CD14-positive monocyte (primary cell): ENCODE measurements at regions not wholly inside any gene's neighbourhood (a gene's known extent, or its start where the extent isn't known, plus 50 kb on each side); places are given as distances from the start of the nearest gene placed in this dataset.

Experiments
- DNase-seq, 3 donors: peaks; one replicate each; pipeline ENCODE4 v3.0.0-alpha.2; 2011 to 2022
- H2AFZ ChIP-seq: 2 replicates; pipeline ENCODE4 v1.6.0; 2012; ENCODE audit warnings: mild to moderate bottlenecking, low read depth, low read length, inconsistent platforms; ENCODE audit not compliant: insufficient read depth, poor library complexity, severe bottlenecking
- H3K27ac ChIP-seq, 2 donors: 1 replicate in 1 of 2; 2 replicates in 1 of 2; pipeline ENCODE4 v1.5.1; 2012 to 2013; ENCODE audit warnings: low read length in 2 of 2, control low read depth in 1 of 2, inconsistent platforms in 1 of 2, low read depth in 1 of 2, mild to moderate bottlenecking in 1 of 2
- H3K27me3 ChIP-seq, 2 donors: one replicate each; pipeline versions ENCODE4 v1.6.0 to v1.6.1; 2011 to 2013; ENCODE audit warnings: low read length in 2 of 2; ENCODE audit not compliant: control insufficient read depth in 2 of 2, insufficient read depth in 2 of 2
- H3K36me3 ChIP-seq, 2 donors: replicated peaks in 1 of 2; 1 replicate in 1 of 2; 2 replicates in 1 of 2; pipeline versions ENCODE4 v1.5.1 to v1.6.1; 2012 to 2013; ENCODE audit warnings: low read length in 2 of 2, control low read depth in 1 of 2, inconsistent platforms in 1 of 2, mild to moderate bottlenecking in 1 of 2; ENCODE audit not compliant: insufficient read depth in 2 of 2, control insufficient read depth in 1 of 2
- H3K4me1 ChIP-seq, 2 donors: 1 replicate in 1 of 2; 2 replicates in 1 of 2; pipeline versions ENCODE4 v1.5.1 to v1.6.1; 2012 to 2013; ENCODE audit warnings: low read length in 2 of 2, control low read depth in 1 of 2, inconsistent platforms in 1 of 2, mild to moderate bottlenecking in 1 of 2, moderate library complexity in 1 of 2; ENCODE audit not compliant: insufficient read depth in 2 of 2, control insufficient read depth in 1 of 2
- H3K4me2 ChIP-seq: replicated peaks from 2 replicates; pipeline ENCODE3; 2012; ENCODE audit warnings: low read length, moderate library complexity, mild to moderate bottlenecking; ENCODE audit not compliant: poor library complexity, severe bottlenecking; ENCODE audit errors: extremely low read depth
- H3K4me3 ChIP-seq, 3 experiments: fragments of 200-600 bp in 1 of 3; sonication (generic) in 1 of 3; replicated peaks in 1 of 3; 1 replicate in 2 of 3; 2 replicates in 1 of 3; pipeline ENCODE4 v1.5.1; 2011 to 2013; ENCODE audit warnings: low read length in 3 of 3, mild to moderate bottlenecking in 3 of 3, control low read depth in 2 of 3, low read depth in 2 of 3, inconsistent platforms in 1 of 3, moderate library complexity in 1 of 3
- H3K79me2 ChIP-seq: 2 replicates; pipeline ENCODE4 v1.6.0; 2012; ENCODE audit warnings: mild to moderate bottlenecking, control low read depth, inconsistent platforms, low read length, moderate library complexity; ENCODE audit not compliant: insufficient read depth
- H3K9ac ChIP-seq: 2 replicates; pipeline ENCODE4 v1.6.0; 2017; ENCODE audit warnings: low read length, mild to moderate bottlenecking; ENCODE audit not compliant: insufficient read depth, poor library complexity, severe bottlenecking
- H3K9me3 ChIP-seq, 2 donors: replicated peaks in 1 of 2; 1 replicate in 1 of 2; 2 replicates in 1 of 2; pipeline versions ENCODE4 v1.5.1 to v1.6.1; 2012 to 2013; ENCODE audit warnings: low read length in 2 of 2, control low read depth in 1 of 2; ENCODE audit not compliant: control insufficient read depth in 1 of 2, insufficient read depth in 1 of 2
- H4K20me1 ChIP-seq: 2 replicates; pipeline ENCODE4 v1.6.0; 2012; ENCODE audit warnings: mild to moderate bottlenecking, low read length, control low read depth, moderate library complexity; ENCODE audit not compliant: insufficient read depth
- H3K27ac Mint-ChIP-seq, 7 donors: one replicate each; pipeline ENCODE4 v1.8.0; 2020; ENCODE audit warnings: mild to moderate bottlenecking in 7 of 7, mixed read lengths in 7 of 7, moderate library complexity in 6 of 7, inconsistent platforms in 2 of 7
- H3K27me3 Mint-ChIP-seq, 3 donors: one replicate each; pipeline ENCODE4 v1.8.0; 2021 to 2022; ENCODE audit warnings: low read depth in 3 of 3, mild to moderate bottlenecking in 3 of 3, mixed read lengths in 3 of 3, moderate library complexity in 3 of 3, inconsistent platforms in 1 of 3
- H3K36me3 Mint-ChIP-seq, 2 donors: one replicate each; pipeline ENCODE4 v1.8.0; 2020; ENCODE audit warnings: mixed read lengths in 2 of 2, inconsistent platforms in 1 of 2, mild to moderate bottlenecking in 1 of 2
- H3K4me1 Mint-ChIP-seq: one replicate; pipeline ENCODE4 v1.8.0; 2020; ENCODE audit warnings: mild to moderate bottlenecking, mixed read lengths
- H3K4me3 Mint-ChIP-seq, 2 donors: one replicate each; pipeline ENCODE4 v1.8.0; 2020; ENCODE audit warnings: mild to moderate bottlenecking in 2 of 2, mixed read lengths in 2 of 2, moderate library complexity in 1 of 2
- H3K9me3 Mint-ChIP-seq, 7 donors: one replicate each; pipeline ENCODE4 v1.8.0; 2020 to 2022; ENCODE audit warnings: mixed read lengths in 7 of 7, mild to moderate bottlenecking in 6 of 7, moderate library complexity in 6 of 7, inconsistent platforms in 2 of 7
- CTCF ChIP-seq: fragments of 200-600 bp; IDR thresholded peaks from one replicate; pipeline ENCODE4 v1.8.0; 2022; ENCODE audit warnings: antibody characterized with exemption, mild to moderate bottlenecking
- WGBS: methylation state at CpG from one replicate; pipeline ENCODE4 v1.1.5; 2013; ENCODE audit warnings: missing lambda C conversion rate; ENCODE audit not compliant: insufficient coverage; 5-methylcytosine and 5-hydroxymethylcytosine counted together
- intact Hi-C, 2 donors: fragments of 100-400 bp; cut with micrococcal nuclease; formaldehyde crosslinking; loops; one replicate each; pipeline versions ENCODE4 v1.15.0 to v1.15.1; 2023

GRCh38 chr20:11697055-11697454, 220.6 kb upstream of the BTBD3 start:
- H3K27ac Mint-ChIP-seq = no peak overlapping the region
- no peaks in the 10 kb centered on the region for H4K20me1 ChIP-seq

GRCh38 chr20:11697646-11698045, 220.0 kb upstream of the BTBD3 start:
- intact Hi-C loops = no loop called here
- Mint-ChIP-seq H3K27me3 (no peaks in the 10 kb centered on the region), H3K4me1 (peaks cover 3% of the 10 kb centered on the region)

More at GRCh38 chr20:11697055-11697454, 220.6 kb upstream of the BTBD3 start:
- Histone ChIP-seq H3K79me2 (no peaks in the 10 kb centered on the region), H3K9me3 (peaks cover 4% of the 10 kb centered on the region in 2 donors), H3K4me2 (no peak overlapping the region), H3K4me1 (no peaks in the 10 kb centered on the region), H3K27me3 (no peaks in the 10 kb centered on the region), H3K27ac (no peak overlapping the region), H3K9ac (no peak overlapping the region), H2AFZ (no peak overlapping the region), H3K4me3 (no peak overlapping the region), H3K36me3 (no peaks in the 10 kb centered on the region)
- no peaks in the 10 kb centered on the region for H3K36me3 Mint-ChIP-seq
- H3K4me1 Mint-ChIP-seq = peaks cover 3% of the 10 kb centered on the region
- intact Hi-C loops = no loop called here
- no peak for TF ChIP-seq CTCF
- peaks cover 0 to 13% (median 7%) of the 10 kb centered on the region in 7 donors for H3K9me3 Mint-ChIP-seq
- DNase-seq = no peak
- WGBS = no CpG with 5 or more reads among the region's 3 CpGs
- no peaks in the 10 kb centered on the region for H3K27me3 Mint-ChIP-seq
- no peak overlapping the region for H3K4me3 Mint-ChIP-seq

More at GRCh38 chr20:11697646-11698045, 220.0 kb upstream of the BTBD3 start:
- no peaks in the 10 kb centered on the region for H3K79me2 ChIP-seq
- H3K9ac ChIP-seq = no peak overlapping the region
- WGBS = no CpG with 5 or more reads among the region's 1 CpG
- no peaks in the 10 kb centered on the region for H3K36me3 ChIP-seq
- H3K4me1 ChIP-seq = no peaks in the 10 kb centered on the region
- no peaks in the 10 kb centered on the region for H3K36me3 Mint-ChIP-seq
- H3K9me3 Mint-ChIP-seq = peaks cover 0 to 13% (median 7%) of the 10 kb centered on the region in 7 donors
- no peak overlapping the region for H3K27ac ChIP-seq
- DNase-seq = no peak
- no peaks in the 10 kb centered on the region for H3K27me3 ChIP-seq
- TF ChIP-seq CTCF = no peak
- H3K4me2 ChIP-seq = no peak overlapping the region
- H3K9me3 ChIP-seq = peaks cover 4% of the 10 kb centered on the region in 2 donors
- no peak overlapping the region for H3K4me3 Mint-ChIP-seq
- H4K20me1 ChIP-seq = no peaks in the 10 kb centered on the region
- no peak overlapping the region for H3K4me3 ChIP-seq
- no peak overlapping the region for H2AFZ ChIP-seq
- H3K27ac Mint-ChIP-seq = no peak overlapping the region
